Uterus (tissue), 2 donors: ENCODE measurements at regions not wholly inside any gene's neighbourhood (a gene's known extent, or its start where the extent isn't known, plus 50 kb on each side); places are given as distances from the start of the nearest gene placed in this dataset.

Source experiments
- POLR2A ChIP-seq, 2 donors: fragments of 450-650 bp; IDR thresholded peaks; one replicate each; pipeline ENCODE4 v1.6.1; 2016; ENCODE audit warnings: antibody characterized with exemption in 2 of 2, mild to moderate bottlenecking in 1 of 2, moderate library complexity in 1 of 2
- TF ChIP-seq, protein P1 (sequence below), 4 experiments: fragments of 200-600 bp in 2 of 4; fragments of 450-650 bp in 2 of 4; sonication (generic) in 2 of 4; IDR thresholded peaks; one replicate each; pipeline ENCODE4 v1.5.1; 2016 to 2019; ENCODE audit warnings: antibody characterized with exemption in 4 of 4, mild to moderate bottlenecking in 2 of 4, moderate library complexity in 1 of 4

DNA sequence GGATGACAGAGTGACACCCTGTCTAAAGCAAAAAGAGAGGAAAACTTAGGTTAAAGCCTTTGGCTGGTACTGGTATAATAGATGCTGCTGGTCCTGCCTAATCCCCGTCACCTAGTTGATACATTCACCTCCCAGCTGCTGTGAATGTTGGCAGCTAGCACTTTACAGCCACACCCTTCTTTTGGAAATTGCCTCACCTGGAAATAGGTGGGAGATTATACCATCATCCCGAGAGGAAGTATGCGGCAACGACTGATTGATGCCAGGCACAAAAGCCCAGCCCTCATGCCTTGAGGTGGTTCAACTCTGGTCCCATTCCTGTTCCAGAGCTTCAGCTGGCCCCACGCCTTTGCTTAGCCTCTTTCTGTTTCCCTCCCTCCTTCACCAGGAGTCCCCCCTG is 53.2 kb upstream of the SIAH1 start:
- TF ChIP-seq, protein P1, sequence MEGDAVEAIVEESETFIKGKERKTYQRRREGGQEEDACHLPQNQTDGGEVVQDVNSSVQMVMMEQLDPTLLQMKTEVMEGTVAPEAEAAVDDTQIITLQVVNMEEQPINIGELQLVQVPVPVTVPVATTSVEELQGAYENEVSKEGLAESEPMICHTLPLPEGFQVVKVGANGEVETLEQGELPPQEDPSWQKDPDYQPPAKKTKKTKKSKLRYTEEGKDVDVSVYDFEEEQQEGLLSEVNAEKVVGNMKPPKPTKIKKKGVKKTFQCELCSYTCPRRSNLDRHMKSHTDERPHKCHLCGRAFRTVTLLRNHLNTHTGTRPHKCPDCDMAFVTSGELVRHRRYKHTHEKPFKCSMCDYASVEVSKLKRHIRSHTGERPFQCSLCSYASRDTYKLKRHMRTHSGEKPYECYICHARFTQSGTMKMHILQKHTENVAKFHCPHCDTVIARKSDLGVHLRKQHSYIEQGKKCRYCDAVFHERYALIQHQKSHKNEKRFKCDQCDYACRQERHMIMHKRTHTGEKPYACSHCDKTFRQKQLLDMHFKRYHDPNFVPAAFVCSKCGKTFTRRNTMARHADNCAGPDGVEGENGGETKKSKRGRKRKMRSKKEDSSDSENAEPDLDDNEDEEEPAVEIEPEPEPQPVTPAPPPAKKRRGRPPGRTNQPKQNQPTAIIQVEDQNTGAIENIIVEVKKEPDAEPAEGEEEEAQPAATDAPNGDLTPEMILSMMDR (IDR thresholded peaks at IDR 0.05), result no peak
- no peak for TF ChIP-seq POLR2A (IDR thresholded peaks at IDR 0.05)
